ENCODE measurements at regions not wholly inside any gene's neighbourhood (a gene's known extent, or its start where the extent isn't known, plus 50 kb on each side); places are given as distances from the start of the nearest gene placed in this dataset.
"Not testable (repeated sequence)": the region's sequence is repeated elsewhere in the genome, so short reads cannot be mapped to it uniquely, and the experiment has no call there.

DNA sequence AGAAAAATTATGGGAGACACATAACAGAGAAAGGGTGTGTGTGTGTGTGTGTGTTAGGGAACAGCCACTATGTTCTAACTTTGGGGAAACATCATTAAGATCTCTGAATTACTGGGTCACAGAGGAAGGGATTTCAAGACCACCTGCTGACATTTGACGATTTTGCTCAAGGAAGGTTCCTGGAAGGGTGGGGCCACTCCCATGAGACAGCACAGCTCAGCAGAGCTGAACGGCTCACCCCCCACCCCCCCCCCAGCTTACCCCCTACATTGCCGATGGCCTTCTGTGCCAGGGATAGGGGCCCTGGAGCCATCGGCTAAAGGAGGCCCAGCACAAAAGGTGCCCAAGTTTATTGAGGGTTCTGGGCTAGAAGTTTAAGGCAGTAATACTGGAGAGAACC is 122.4 kb downstream of the NPIPB11 start:
- TF ChIP-seq POLR2A (IDR thresholded peaks at IDR 0.05; ENCODE audit: low read depth, low read length); TAF1 (IDR thresholded peaks at IDR 0.05; ENCODE audit: borderline replicate concordance, low read depth, low read length); POLR2AphosphoS5 (IDR thresholded peaks at IDR 0.05; ENCODE audit: low read depth, low read length): not testable (repeated sequence)

Measured in GM12892 (cell line).